Activated T-helper 17 cell treated with anti-CD3 and anti-CD28 coated beads, Interleukin-2, amount 50 U/mL, for 72 hours (primary cell): ENCODE measurements at regions not wholly inside any gene's neighbourhood (a gene's known extent, or its start where the extent isn't known, plus 50 kb on each side); places are given as distances from the start of the nearest gene placed in this dataset.

ENCODE experiments used
- ATAC-seq: fragments of 150-1000 bp; cut with Tn5 transposase; replicated peaks from 2 replicates; pipeline ENCODE4 v1.10.0; 2021; ENCODE audit warnings: mild to moderate bottlenecking, moderate library complexity
- H3K27ac Mint-ChIP-seq: one replicate; pipeline ENCODE4 v1.8.0; 2022; ENCODE audit warnings: mixed read lengths
- H3K27me3 Mint-ChIP-seq: one replicate; pipeline ENCODE4 v1.8.0; 2022; ENCODE audit warnings: mixed read lengths
- H3K36me3 Mint-ChIP-seq: one replicate; pipeline ENCODE4 v1.8.0; 2022; ENCODE audit warnings: low read depth, mild to moderate bottlenecking, mixed read lengths
- H3K4me1 Mint-ChIP-seq: one replicate; pipeline ENCODE4 v1.8.0; 2022; ENCODE audit warnings: mixed read lengths
- H3K4me3 Mint-ChIP-seq: one replicate; pipeline ENCODE4 v1.8.0; 2022; ENCODE audit warnings: mild to moderate bottlenecking, mixed read lengths
- H3K9me3 Mint-ChIP-seq: one replicate; pipeline ENCODE4 v1.8.0; 2022; ENCODE audit warnings: mixed read lengths

DNA sequence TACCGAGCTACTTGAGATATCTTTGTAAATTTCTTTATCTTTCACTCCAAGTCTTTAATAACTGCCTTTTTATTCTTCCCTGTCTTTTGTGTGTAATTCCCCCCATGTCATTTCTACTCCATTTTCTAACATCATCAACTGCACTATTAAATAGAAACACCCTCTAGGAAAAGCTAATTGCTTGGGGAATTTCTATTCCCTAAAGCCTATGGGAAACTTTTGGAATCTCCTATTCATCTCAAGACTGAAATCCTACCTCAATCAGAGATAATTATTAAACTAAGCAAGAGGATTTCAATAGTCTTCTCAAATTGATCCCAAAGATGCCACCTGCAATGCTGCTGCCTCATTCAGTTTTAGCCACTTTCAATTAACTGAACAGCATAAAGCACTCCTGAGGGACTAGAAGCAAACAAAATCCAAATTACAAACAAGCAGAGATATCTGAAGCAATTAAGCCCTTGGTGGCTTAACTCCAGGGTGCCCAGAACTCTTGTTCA lies 598.7 kb downstream of the IGSF11 start:
- Mint-ChIP-seq H3K36me3 (no peaks in the 10 kb centered on the region), H3K27ac (no peak overlapping the region), H3K4me1 (no peaks in the 10 kb centered on the region), H3K27me3 (no peaks in the 10 kb centered on the region), H3K9me3 (no peaks in the 10 kb centered on the region), H3K4me3 (no peak overlapping the region)
- ATAC-seq = no peak

DNA sequence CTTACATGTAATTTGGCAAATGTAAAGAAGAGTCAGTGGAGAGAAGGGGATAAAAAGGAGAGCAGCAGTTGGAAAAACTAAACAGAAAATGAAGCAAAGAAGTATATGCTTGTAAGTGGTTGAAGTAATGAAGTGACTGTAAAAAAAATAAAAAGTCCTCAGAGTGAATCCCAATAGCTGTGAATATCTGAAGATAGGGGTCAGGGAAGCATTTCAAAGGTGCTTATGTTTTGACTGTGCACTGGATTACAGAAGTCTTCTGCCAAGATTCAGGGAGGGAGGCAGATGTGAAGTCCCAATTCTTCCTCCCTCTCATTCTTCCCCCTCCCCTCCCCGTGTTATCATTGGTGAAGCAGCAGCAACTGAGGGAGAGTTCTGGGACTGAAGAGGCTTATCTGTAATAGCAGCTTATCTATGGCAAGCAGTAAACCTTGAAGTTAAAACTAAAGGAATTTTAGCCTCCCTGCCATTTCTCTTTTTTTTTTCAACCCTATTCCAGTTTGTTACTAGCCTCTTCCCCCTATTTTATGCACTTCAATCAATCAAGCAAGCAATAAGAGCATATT lies 597.9 kb downstream of the IGSF11 start:
- Mint-ChIP-seq H3K4me1 (no peaks in the 10 kb centered on the region), H3K9me3 (no peaks in the 10 kb centered on the region), H3K27ac (no peak overlapping the region), H3K27me3 (no peaks in the 10 kb centered on the region), H3K4me3 (no peak overlapping the region), H3K36me3 (no peaks in the 10 kb centered on the region)
- ATAC-seq = no peak

DNA sequence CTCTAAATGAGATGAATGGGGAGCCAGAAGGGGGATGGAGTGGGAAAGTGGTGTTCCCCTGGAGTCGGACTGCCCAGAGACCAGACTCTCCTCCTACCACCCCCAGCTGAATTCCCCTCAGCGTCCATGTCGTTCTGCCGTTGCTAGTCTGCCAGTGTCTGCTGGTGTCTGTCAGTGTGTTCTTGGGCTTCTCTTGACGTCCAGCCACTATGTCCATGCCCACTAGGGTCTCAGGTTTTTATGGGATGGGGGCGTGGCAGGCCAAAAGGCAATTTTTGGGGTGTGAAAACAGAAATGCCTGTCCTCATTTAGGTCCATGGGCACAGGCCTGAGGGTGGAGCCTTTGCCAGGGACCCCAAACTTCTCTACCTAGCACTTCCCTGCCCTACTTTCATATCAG lies 589.6 kb downstream of the IGSF11 start:
- Mint-ChIP-seq H3K36me3 (no peaks in the 10 kb centered on the region), H3K27ac (no peak overlapping the region), H3K9me3 (peaks cover 16% of the 10 kb centered on the region), H3K27me3 (no peaks in the 10 kb centered on the region), H3K4me3 (no peak overlapping the region), H3K4me1 (no peaks in the 10 kb centered on the region)
- no peak for ATAC-seq

DNA sequence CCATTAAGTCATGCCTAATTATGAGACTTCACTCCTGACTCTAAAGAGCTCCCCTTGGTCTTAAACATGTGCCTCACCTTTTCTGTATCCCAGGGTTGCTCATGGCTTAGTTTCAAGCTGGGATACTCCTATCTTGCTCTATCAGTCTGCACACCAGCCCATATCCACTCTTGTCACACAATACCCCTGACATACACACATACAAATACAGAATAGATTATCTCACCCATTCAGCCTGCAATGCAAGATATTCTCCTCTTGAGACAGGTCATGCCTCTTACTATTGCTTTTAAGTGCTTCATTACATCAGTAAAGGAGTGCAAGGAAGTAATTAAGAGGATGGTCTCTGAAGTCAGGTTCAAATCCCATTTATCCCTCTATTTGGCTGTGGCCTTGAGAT lies 587.3 kb downstream of the IGSF11 start:
- no peak overlapping the region for H3K27ac Mint-ChIP-seq
- no peaks in the 10 kb centered on the region for H3K4me1 Mint-ChIP-seq

DNA sequence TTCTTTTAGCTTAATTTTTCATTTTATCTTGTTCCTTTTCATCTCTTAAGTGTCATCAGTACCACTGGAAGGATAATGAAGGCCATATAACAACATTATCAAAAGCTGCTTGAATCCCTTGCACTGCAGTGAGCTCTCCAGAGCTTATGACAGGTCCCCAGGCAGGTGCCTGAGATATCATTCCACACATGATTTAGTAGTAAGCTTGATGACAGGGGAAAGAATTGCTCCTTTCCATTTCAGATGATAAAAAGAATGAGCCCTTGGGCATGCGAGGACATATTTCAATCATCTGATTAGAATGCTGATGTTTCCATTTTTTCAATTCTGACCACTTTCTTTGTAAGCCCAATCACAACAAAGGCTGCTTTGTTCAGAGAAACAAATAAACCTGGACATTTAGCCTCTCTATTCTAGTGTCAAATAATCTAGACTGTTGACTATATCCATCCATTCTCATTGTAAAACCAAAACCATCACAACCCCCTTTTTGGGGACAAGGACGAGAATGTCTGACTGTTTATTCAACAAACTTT lies 567.8 kb downstream of the IGSF11 start:
- H3K9me3 Mint-ChIP-seq = peaks cover 6% of the 10 kb centered on the region
- no peaks in the 10 kb centered on the region for H3K4me1 Mint-ChIP-seq
- no peak for ATAC-seq
- H3K27me3 Mint-ChIP-seq = no peaks in the 10 kb centered on the region
- no peak overlapping the region for H3K4me3 Mint-ChIP-seq
- no peaks in the 10 kb centered on the region for H3K36me3 Mint-ChIP-seq
- no peak overlapping the region for H3K27ac Mint-ChIP-seq

More for the DNA sequence above, 587.3 kb downstream of the IGSF11 start:
- Mint-ChIP-seq H3K36me3 (no peaks in the 10 kb centered on the region), H3K9me3 (peaks cover 25% of the 10 kb centered on the region), H3K4me3 (no peak overlapping the region), H3K27me3 (no peaks in the 10 kb centered on the region)
- ATAC-seq = no peak

DNA sequence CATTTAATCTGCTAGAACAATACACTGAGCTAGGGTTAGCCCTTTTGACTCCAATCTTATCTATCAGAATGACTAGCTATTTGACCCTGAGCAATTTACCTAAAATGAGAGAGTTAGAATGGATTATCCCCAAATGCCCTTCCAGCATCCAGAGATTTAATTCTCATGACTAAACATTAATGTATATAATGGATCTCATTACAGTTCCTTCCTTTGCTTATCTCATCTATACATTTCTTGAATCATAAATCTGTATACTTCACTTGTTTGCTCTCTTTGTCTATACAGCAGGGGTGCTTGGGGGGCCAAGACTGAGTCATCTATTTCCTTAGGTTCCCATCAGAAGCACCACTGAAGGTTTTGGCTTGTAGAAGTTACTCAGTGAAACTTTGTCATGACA lies 565.8 kb downstream of the IGSF11 start:
- no peak overlapping the region for H3K4me3 Mint-ChIP-seq
- no peak for ATAC-seq
- no peak overlapping the region for H3K27ac Mint-ChIP-seq
- no peaks in the 10 kb centered on the region for H3K27me3 Mint-ChIP-seq
- H3K4me1 Mint-ChIP-seq = no peaks in the 10 kb centered on the region
- no peaks in the 10 kb centered on the region for H3K36me3 Mint-ChIP-seq
- H3K9me3 Mint-ChIP-seq = peaks cover 8% of the 10 kb centered on the region

DNA sequence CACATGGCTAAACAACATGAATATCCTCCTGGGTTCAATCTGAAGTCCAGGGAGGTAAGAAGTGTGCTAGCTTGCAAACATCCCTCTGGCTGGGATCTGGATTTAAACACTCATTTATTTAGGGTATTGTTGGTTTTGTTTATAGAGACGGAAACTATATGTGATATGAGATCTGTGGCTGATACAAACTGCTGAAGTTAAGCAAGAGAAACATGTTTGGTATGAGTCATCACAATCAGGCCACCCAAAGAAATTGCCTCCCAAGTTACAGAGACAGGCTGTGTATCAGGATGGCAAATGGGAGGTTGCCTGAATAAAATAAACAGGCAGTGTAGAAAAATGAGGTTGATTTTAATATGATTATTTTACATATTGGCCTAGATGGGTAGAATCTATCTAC lies 562.1 kb downstream of the IGSF11 start:
- Mint-ChIP-seq H3K9me3 (peaks cover 10% of the 10 kb centered on the region), H3K4me3 (no peak overlapping the region), H3K4me1 (no peaks in the 10 kb centered on the region), H3K36me3 (no peaks in the 10 kb centered on the region), H3K27me3 (no peaks in the 10 kb centered on the region), H3K27ac (no peak overlapping the region)
- no peak for ATAC-seq

DNA sequence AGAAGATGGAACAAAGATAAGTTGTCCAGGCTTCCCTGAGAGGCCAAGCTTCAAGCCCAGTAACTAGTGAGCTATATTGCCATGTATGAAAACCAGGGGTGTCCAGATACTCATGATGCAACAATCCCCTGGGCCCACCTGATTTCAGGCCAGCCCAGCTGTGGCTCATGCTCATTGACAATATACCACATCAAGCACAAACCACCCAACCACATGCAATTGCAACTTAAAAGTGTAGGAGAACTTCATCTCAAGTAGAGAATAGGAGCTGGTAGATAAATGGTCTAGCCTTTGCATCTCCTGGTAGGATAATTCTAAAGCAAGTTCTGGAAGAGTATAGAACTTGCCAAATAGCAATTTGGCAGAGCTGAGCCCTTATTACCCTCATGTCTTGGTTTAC lies 561.3 kb downstream of the IGSF11 start:
- no peak for ATAC-seq
- Mint-ChIP-seq H3K27ac (no peak overlapping the region), H3K4me1 (no peaks in the 10 kb centered on the region), H3K27me3 (no peaks in the 10 kb centered on the region), H3K9me3 (peaks cover 10% of the 10 kb centered on the region), H3K4me3 (no peak overlapping the region), H3K36me3 (no peaks in the 10 kb centered on the region)

DNA sequence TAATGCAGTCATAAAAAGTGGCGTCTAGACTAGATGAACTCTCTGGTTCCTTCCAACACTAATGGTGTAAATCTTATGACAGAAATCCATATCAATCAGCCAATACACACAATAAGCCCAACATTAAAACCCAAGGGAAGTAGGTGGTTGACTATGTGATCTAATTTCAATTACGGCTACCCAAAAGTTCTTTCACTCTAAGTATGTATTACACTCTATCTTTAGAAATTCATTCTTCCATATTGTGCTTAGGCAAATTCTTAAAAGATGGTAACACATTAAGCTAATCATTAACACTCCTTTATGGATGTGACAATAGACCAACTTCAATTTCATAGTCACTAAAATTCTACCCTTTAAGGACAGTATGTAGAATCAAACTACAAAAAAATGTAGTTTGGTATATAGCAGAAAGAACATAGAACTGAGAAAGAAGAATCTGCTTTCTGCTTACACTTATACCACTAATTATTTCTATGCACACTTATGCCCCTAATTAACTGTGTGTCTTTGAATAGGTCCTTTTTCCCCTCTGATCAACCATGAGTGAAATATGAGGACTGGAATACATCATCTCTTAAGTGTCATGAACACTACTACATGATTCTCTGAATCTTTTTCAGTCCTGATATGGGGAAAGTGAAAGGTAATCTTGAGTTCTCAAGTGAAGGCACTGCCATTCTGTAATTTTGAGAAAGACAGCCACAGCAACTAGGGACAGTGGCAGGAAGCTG lies 557.6 kb downstream of the IGSF11 start:
- no peaks in the 10 kb centered on the region for H3K27me3 Mint-ChIP-seq
- H3K4me1 Mint-ChIP-seq = no peaks in the 10 kb centered on the region
- no peak overlapping the region for H3K4me3 Mint-ChIP-seq
- ATAC-seq = no peak
- no peak overlapping the region for H3K27ac Mint-ChIP-seq
- no peaks in the 10 kb centered on the region for H3K36me3 Mint-ChIP-seq
- H3K9me3 Mint-ChIP-seq = peaks cover 4% of the 10 kb centered on the region

DNA sequence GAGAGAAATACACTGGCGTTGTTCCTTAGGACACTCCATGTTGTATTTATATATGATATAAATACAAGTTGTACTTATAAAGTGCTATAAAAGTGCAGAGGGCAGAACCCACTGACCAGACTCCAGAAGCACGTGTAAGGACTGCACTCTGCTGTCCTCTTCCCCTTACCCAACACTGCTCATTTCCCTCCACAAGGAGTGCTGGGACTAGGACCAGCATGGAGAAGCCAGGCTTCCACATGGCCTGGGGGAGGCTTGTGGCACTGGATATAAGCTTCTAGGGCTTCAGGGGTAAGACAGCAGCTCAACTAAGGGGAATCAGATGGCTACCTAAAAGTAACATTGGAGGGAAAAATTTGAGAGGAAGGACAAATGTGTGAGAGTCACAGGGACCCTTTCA lies 556.9 kb downstream of the IGSF11 start:
- Mint-ChIP-seq H3K36me3 (no peaks in the 10 kb centered on the region), H3K27ac (no peak overlapping the region), H3K4me3 (no peak overlapping the region), H3K4me1 (no peaks in the 10 kb centered on the region), H3K9me3 (peaks cover 4% of the 10 kb centered on the region), H3K27me3 (no peaks in the 10 kb centered on the region)
- ATAC-seq = no peak

DNA sequence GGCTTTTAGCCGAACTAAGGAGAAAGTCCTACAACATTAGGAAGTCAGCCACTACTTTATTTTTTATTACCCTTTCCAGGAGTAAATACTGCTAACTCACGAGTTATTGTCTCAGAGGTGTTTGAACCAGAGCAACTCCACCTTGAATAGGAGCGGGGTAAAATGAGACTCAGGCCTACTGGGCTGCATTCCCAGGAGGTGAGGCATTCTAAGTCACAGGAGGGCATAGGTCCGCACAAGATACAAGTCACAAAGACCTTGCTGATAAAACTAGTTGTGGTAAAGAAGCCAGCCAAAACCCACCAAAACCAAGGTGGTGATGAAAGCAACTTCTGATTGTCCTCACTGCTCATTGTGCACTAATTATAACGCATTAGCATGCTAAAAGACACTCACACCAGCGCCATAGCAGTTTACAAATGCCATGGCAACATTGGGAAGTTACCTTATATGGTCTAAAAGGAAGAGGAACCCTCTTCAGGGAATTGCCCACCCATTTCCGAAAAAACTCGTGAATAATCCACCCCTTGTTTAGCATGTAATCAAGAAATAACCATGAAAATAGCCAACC lies 555.9 kb downstream of the IGSF11 start:
- peaks cover 3% of the 10 kb centered on the region for H3K9me3 Mint-ChIP-seq
- H3K36me3 Mint-ChIP-seq = no peaks in the 10 kb centered on the region
- no peaks in the 10 kb centered on the region for H3K4me1 Mint-ChIP-seq
- H3K27ac Mint-ChIP-seq = no peak overlapping the region
- H3K4me3 Mint-ChIP-seq = no peak overlapping the region
- ATAC-seq = no peak
- H3K27me3 Mint-ChIP-seq = no peaks in the 10 kb centered on the region

DNA sequence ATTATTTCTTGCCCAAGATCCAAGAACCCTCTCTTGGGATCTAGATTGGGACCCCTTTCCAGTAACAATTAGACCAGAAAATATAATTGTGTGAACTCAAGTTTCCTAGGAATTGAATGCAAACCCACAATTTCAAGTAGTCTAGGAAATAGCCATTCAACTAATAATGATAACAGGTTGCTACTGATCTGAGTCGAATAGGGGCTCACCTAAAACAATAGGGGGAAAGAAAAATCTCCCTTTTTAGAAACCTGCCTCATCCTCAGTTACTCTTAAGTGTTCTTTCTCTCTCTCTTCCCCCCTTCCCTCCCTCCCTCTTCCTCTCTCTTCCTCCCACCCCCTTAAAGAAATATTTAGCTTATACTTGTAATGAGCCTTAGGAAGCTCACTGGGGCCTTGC lies 555.3 kb downstream of the IGSF11 start:
- no peak for ATAC-seq
- Mint-ChIP-seq H3K9me3 (no peaks in the 10 kb centered on the region), H3K4me3 (no peak overlapping the region), H3K27me3 (no peaks in the 10 kb centered on the region), H3K36me3 (no peaks in the 10 kb centered on the region), H3K27ac (no peak overlapping the region), H3K4me1 (no peaks in the 10 kb centered on the region)

DNA sequence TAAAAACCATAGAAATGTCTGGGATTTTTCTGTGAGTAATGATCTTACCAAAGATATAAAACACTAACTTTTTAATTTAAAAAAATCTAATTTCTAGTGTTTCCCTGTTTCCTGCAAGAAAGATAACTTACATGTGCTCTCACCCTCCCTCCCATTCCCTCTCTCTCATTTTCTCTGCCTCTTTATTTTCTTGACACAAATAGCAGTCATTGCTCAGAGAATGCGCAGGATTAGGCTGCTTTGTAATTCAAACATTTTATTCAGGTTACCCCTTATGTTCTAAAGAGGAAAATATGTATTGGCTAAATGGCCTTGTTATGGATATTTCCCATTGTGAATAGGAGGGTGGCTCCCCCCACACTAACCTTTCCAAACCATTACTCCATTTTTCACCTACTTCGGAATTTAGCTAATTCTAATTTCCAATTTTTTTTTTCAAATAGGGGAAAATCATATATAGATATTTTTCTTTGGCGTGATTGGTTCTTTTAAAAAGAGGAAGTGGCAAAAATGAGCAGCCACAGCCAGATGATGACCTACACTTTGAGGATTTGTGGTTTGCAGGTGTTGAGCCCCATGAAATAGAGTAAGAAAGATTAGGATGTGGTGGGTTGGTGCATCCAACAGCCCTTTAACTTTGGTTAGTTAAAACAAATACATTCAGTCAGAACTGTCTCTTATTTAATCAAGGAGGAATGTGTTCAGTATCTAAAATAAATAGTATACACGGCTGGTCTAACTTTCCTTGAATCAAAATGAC lies 554.4 kb downstream of the IGSF11 start:
- Mint-ChIP-seq H3K4me1 (no peaks in the 10 kb centered on the region), H3K27me3 (no peaks in the 10 kb centered on the region), H3K27ac (no peak overlapping the region), H3K9me3 (no peaks in the 10 kb centered on the region), H3K4me3 (no peak overlapping the region), H3K36me3 (no peaks in the 10 kb centered on the region)
- no peak for ATAC-seq

DNA sequence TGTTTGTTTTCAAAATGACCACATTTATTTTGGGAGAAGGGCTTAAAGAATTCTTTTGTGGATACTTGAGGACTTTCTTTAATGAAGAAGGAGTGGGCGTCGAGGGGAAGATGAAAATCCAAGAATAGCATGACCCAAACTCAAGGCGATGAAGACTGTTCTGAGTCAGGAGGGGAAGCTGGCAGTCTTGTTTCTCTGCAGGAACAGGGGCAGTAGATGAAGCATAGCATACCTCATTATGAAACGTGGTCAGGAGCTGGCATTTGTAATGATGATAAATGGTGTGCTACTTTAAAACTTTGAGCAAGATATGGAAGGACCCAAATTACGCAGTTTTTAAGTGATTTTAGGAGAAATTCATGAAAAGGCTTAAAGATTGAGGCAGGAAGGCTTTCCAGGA lies 549.0 kb downstream of the IGSF11 start:
- H3K36me3 Mint-ChIP-seq = no peaks in the 10 kb centered on the region
- H3K9me3 Mint-ChIP-seq = no peaks in the 10 kb centered on the region
- no peak overlapping the region for H3K27ac Mint-ChIP-seq
- ATAC-seq = no peak
- H3K4me3 Mint-ChIP-seq = no peak overlapping the region
- no peaks in the 10 kb centered on the region for H3K27me3 Mint-ChIP-seq
- H3K4me1 Mint-ChIP-seq = no peaks in the 10 kb centered on the region
